ENCODE measurements at regions not wholly inside any gene's neighbourhood (a gene's known extent, or its start where the extent isn't known, plus 50 kb on each side); places are given as distances from the start of the nearest gene placed in this dataset.

DNA sequence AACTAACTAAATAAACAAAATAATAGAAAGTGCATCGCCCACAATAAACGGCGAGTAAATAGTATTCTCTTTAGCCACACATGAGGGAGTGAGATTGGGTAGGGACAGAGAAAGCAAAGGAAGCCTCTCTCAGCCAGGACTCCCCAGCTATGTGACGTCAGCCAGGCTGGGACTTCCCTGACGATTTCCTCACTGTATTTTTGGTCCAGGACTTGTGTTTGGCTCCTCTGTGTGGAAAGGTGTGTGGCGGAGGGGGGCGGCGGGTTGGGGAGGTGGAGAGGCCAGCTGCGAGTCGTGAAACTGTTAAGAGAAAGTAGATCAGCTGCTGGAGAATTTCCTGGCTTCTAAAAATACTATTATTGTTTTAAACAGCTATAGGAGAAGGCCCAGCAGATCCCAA, 1124.6 kb downstream of the AACS start:
- Histone ChIP-seq H3K36me3 (ENCODE audit: insufficient read depth) (no peaks in the 10 kb centered on the region; the same call in 1 of the 2 replicates), H3K27me3 (ENCODE audit: insufficient read depth) (no peaks in the 10 kb centered on the region), H3K79me2 (replicated peaks; ENCODE audit: insufficient read depth) (no peaks in the 10 kb centered on the region), H3K4me1 (ENCODE audit: insufficient read depth) (no peaks in the 10 kb centered on the region), H3K4me3 (no peak overlapping the region), H4K20me1 (replicated peaks; ENCODE audit: insufficient read depth) (no peaks in the 10 kb centered on the region), H2AFZ (no peak overlapping the region), H3K27ac (ENCODE audit: low read depth) (no peak overlapping the region), H3F3A (replicated peaks; ENCODE audit: low read depth) (no peaks in the 10 kb centered on the region), H3K4me2 (no peak overlapping the region), H3K9me2 (ENCODE audit: insufficient read depth) (no peaks in the 10 kb centered on the region)
- Mint-ChIP-seq H3K4me3 (no peak overlapping the region), H3K4me1 (no peaks in the 10 kb centered on the region), H3K27me3 (ENCODE audit: insufficient read depth, low read depth, poor library complexity) (peaks cover 2% of the 10 kb centered on the region), H3K27ac (no peak overlapping the region), H3K36me3 (ENCODE audit: low read depth) (peaks cover 51% of the 10 kb centered on the region), H3K9me3 (peaks cover 100% of the 10 kb centered on the region)
- no peak for ATAC-seq
- TF ChIP-seq ZNF114 (CRISPR knock-in tag; IDR thresholded peaks at IDR 0.05) (no peak), ZNF331 (CRISPR knock-in tag; IDR thresholded peaks at IDR 0.05; ENCODE audit: low read depth) (no peak), EZH2 (IDR thresholded peaks at IDR 0.05; ENCODE audit: low read depth, unreplicated experiment) (no peak), STAT1 (IDR thresholded peaks at IDR 0.05; ENCODE audit: unreplicated experiment) (no peak), EZH2phosphoT487 (IDR thresholded peaks at IDR 0.05; ENCODE audit: unreplicated experiment) (no peak), CREB1 (CRISPR knock-in tag; IDR thresholded peaks at IDR 0.05; ENCODE audit: low read depth) (no peak), NANOG (IDR thresholded peaks at IDR 0.05; ENCODE audit: borderline replicate concordance) (no peak), POLR2AphosphoS5 (IDR thresholded peaks at IDR 0.05; ENCODE audit: low read depth) (no peak), JUNB (IDR thresholded peaks at IDR 0.05; ENCODE audit: unreplicated experiment) (no peak)
- TF ChIP-seq, protein P1, sequence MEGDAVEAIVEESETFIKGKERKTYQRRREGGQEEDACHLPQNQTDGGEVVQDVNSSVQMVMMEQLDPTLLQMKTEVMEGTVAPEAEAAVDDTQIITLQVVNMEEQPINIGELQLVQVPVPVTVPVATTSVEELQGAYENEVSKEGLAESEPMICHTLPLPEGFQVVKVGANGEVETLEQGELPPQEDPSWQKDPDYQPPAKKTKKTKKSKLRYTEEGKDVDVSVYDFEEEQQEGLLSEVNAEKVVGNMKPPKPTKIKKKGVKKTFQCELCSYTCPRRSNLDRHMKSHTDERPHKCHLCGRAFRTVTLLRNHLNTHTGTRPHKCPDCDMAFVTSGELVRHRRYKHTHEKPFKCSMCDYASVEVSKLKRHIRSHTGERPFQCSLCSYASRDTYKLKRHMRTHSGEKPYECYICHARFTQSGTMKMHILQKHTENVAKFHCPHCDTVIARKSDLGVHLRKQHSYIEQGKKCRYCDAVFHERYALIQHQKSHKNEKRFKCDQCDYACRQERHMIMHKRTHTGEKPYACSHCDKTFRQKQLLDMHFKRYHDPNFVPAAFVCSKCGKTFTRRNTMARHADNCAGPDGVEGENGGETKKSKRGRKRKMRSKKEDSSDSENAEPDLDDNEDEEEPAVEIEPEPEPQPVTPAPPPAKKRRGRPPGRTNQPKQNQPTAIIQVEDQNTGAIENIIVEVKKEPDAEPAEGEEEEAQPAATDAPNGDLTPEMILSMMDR (conservative IDR thresholded peaks at IDR 0.05; ENCODE audit: low read depth in 2 of 2), result no peak
- TF ChIP-seq, protein P2, sequence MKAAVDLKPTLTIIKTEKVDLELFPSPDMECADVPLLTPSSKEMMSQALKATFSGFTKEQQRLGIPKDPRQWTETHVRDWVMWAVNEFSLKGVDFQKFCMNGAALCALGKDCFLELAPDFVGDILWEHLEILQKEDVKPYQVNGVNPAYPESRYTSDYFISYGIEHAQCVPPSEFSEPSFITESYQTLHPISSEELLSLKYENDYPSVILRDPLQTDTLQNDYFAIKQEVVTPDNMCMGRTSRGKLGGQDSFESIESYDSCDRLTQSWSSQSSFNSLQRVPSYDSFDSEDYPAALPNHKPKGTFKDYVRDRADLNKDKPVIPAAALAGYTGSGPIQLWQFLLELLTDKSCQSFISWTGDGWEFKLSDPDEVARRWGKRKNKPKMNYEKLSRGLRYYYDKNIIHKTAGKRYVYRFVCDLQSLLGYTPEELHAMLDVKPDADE (IDR thresholded peaks at IDR 0.05), result no peak
- TF ChIP-seq, protein P3, sequence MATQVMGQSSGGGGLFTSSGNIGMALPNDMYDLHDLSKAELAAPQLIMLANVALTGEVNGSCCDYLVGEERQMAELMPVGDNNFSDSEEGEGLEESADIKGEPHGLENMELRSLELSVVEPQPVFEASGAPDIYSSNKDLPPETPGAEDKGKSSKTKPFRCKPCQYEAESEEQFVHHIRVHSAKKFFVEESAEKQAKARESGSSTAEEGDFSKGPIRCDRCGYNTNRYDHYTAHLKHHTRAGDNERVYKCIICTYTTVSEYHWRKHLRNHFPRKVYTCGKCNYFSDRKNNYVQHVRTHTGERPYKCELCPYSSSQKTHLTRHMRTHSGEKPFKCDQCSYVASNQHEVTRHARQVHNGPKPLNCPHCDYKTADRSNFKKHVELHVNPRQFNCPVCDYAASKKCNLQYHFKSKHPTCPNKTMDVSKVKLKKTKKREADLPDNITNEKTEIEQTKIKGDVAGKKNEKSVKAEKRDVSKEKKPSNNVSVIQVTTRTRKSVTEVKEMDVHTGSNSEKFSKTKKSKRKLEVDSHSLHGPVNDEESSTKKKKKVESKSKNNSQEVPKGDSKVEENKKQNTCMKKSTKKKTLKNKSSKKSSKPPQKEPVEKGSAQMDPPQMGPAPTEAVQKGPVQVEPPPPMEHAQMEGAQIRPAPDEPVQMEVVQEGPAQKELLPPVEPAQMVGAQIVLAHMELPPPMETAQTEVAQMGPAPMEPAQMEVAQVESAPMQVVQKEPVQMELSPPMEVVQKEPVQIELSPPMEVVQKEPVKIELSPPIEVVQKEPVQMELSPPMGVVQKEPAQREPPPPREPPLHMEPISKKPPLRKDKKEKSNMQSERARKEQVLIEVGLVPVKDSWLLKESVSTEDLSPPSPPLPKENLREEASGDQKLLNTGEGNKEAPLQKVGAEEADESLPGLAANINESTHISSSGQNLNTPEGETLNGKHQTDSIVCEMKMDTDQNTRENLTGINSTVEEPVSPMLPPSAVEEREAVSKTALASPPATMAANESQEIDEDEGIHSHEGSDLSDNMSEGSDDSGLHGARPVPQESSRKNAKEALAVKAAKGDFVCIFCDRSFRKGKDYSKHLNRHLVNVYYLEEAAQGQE (IDR thresholded peaks at IDR 0.05; ENCODE audit: unreplicated experiment), result no peak
- TF ChIP-seq, protein P4, sequence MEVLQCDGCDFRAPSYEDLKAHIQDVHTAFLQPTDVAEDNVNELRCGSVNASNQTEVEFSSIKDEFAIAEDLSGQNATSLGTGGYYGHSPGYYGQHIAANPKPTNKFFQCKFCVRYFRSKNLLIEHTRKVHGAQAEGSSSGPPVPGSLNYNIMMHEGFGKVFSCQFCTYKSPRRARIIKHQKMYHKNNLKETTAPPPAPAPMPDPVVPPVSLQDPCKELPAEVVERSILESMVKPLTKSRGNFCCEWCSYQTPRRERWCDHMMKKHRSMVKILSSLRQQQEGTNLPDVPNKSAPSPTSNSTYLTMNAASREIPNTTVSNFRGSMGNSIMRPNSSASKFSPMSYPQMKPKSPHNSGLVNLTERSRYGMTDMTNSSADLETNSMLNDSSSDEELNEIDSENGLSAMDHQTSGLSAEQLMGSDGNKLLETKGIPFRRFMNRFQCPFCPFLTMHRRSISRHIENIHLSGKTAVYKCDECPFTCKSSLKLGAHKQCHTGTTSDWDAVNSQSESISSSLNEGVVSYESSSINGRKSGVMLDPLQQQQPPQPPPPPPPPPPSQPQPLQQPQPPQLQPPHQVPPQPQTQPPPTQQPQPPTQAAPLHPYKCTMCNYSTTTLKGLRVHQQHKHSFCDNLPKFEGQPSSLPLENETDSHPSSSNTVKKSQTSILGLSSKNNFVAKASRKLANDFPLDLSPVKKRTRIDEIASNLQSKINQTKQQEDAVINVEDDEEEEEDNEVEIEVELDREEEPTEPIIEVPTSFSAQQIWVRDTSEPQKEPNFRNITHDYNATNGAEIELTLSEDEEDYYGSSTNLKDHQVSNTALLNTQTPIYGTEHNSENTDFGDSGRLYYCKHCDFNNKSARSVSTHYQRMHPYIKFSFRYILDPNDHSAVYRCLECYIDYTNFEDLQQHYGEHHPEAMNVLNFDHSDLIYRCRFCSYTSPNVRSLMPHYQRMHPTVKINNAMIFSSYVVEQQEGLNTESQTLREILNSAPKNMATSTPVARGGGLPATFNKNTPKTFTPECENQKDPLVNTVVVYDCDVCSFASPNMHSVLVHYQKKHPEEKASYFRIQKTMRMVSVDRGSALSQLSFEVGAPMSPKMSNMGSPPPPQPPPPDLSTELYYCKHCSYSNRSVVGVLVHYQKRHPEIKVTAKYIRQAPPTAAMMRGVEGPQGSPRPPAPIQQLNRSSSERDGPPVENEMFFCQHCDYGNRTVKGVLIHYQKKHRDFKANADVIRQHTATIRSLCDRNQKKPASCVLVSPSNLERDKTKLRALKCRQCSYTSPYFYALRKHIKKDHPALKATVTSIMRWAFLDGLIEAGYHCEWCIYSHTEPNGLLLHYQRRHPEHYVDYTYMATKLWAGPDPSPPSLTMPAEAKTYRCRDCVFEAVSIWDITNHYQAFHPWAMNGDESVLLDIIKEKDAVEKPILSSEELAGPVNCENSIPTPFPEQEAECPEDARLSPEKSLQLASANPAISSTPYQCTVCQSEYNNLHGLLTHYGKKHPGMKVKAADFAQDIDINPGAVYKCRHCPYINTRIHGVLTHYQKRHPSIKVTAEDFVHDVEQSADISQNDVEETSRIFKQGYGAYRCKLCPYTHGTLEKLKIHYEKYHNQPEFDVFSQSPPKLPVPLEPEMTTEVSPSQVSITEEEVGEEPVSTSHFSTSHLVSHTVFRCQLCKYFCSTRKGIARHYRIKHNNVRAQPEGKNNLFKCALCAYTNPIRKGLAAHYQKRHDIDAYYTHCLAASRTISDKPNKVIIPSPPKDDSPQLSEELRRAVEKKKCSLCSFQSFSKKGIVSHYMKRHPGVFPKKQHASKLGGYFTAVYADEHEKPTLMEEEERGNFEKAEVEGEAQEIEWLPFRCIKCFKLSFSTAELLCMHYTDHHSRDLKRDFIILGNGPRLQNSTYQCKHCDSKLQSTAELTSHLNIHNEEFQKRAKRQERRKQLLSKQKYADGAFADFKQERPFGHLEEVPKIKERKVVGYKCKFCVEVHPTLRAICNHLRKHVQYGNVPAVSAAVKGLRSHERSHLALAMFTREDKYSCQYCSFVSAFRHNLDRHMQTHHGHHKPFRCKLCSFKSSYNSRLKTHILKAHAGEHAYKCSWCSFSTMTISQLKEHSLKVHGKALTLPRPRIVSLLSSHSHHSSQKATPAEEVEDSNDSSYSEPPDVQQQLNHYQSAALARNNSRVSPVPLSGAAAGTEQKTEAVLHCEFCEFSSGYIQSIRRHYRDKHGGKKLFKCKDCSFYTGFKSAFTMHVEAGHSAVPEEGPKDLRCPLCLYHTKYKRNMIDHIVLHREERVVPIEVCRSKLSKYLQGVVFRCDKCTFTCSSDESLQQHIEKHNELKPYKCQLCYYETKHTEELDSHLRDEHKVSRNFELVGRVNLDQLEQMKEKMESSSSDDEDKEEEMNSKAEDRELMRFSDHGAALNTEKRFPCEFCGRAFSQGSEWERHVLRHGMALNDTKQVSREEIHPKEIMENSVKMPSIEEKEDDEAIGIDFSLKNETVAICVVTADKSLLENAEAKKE (CRISPR knock-in tag; IDR thresholded peaks at IDR 0.05), result no peak
- no peak for DNase-seq (ENCODE audit: low spot score)
